Spleen (tissue), 11 donors: ENCODE measurements at regions not wholly inside any gene's neighbourhood (a gene's known extent, or its start where the extent isn't known, plus 50 kb on each side); places are given as distances from the start of the nearest gene placed in this dataset.
A peak's percentile ranks its signal among the peaks of the same experiment; 100 is the strongest.

Experiments
- DNase-seq: peaks from one replicate; pipeline ENCODE4 v3.0.0-alpha.2; 2020
- H3K27ac ChIP-seq, 8 donors: fragments of 200-600 bp; sonication (generic) in 7 of 8; 1 replicate in 4 of 8; 2 replicates in 4 of 8; pipeline versions ENCODE4 v1.5.0 to v1.8.0; 2016 to 2021; ENCODE audit warnings: inconsistent platforms in 4 of 8, mild to moderate bottlenecking in 4 of 8, moderate library complexity in 1 of 8
- H3K27me3 ChIP-seq, 7 donors: fragments of 200-600 bp; sonication (generic) in 6 of 7; replicated peaks in 1 of 7; 1 replicate in 4 of 7; 2 replicates in 3 of 7; pipeline versions ENCODE4 v1.5.0 to v1.8.0; 2016 to 2021; ENCODE audit warnings: inconsistent platforms in 3 of 7, mild to moderate bottlenecking in 1 of 7
- H3K36me3 ChIP-seq, 6 donors: fragments of 200-600 bp; sonication (generic) in 5 of 6; 1 replicate in 4 of 6; 2 replicates in 2 of 6; pipeline versions ENCODE4 v1.5.0 to v1.8.0; 2016 to 2021; ENCODE audit warnings: inconsistent platforms in 2 of 6
- H3K4me1 ChIP-seq, 6 donors: fragments of 200-600 bp; sonication (generic) in 5 of 6; 1 replicate in 3 of 6; 2 replicates in 3 of 6; pipeline versions ENCODE4 v1.5.0 to v1.8.0; 2016 to 2021; ENCODE audit warnings: inconsistent platforms in 3 of 6
- H3K4me3 ChIP-seq, 8 donors: fragments of 200-600 bp; sonication (generic) in 7 of 8; 1 replicate in 4 of 8; 2 replicates in 4 of 8; pipeline versions ENCODE4 v1.5.0 to v1.8.0; 2016 to 2021; ENCODE audit warnings: inconsistent platforms in 4 of 8, mild to moderate bottlenecking in 4 of 8, moderate library complexity in 2 of 8
- H3K9me3 ChIP-seq, 8 donors: fragments of 200-600 bp; sonication (generic) in 7 of 8; 1 replicate in 4 of 8; 2 replicates in 4 of 8; pipeline versions ENCODE4 v1.5.0 to v1.8.0; 2016 to 2021; ENCODE audit warnings: inconsistent platforms in 4 of 8
- POLR2A ChIP-seq, 3 donors: fragments of 450-650 bp; IDR thresholded peaks; one replicate each; pipeline ENCODE4 v1.5.1; 2017; ENCODE audit warnings: antibody characterized with exemption in 3 of 3, mild to moderate bottlenecking in 1 of 3
- POLR2AphosphoS5 ChIP-seq, 3 donors: sonication (generic); formaldehyde crosslinking; IDR thresholded peaks; one replicate each; pipeline ENCODE4 v1.5.1; 2017; ENCODE audit warnings: antibody characterized with exemption in 3 of 3
- WGBS, 5 donors: extraction: QIAGEN DNeasy Blood & Tissue Kit in 3 of 5; methylation state at CpG; one replicate each; pipeline versions ENCODE4 v1.1.5 to v1.1.7; 2013 to 2018; 5-methylcytosine and 5-hydroxymethylcytosine counted together
- intact Hi-C: fragments of 100-400 bp; cut with DNase I; formaldehyde crosslinking; loops from one replicate; pipeline ENCODE4 v1.15.0; 2023; ENCODE audit warnings: low total_unique reads
- TF ChIP-seq, protein P1 (sequence below), 11 experiments: fragments of 200-600 bp in 7 of 11; fragments of 450-650 bp in 4 of 11; sonication (generic) in 4 of 11; IDR thresholded peaks in 8 of 11; conservative IDR thresholded peaks in 3 of 11; 1 replicate in 7 of 11; 2 replicates in 4 of 11; pipeline versions ENCODE4 v1.4.0 to v1.8.0; 2016 to 2021; ENCODE audit warnings: antibody characterized with exemption in 11 of 11, inconsistent platforms in 4 of 11, mild to moderate bottlenecking in 1 of 11
- donor health status: healthy with polysubstance abuse.
- donor health status: DM: no; HTN: no; CAD: no; lungs with moderate emphysema.
- donor health status: DM: no; HTN: no; CAD: no.
- donor health status: Bipolar disorder and iron deficiency.
- donor health status: healthy.
- donor health status: DM: no; HTN: no; CAD: no.
- donor health status: DM: yes; HTN: yes; CAD: no.

DNA sequence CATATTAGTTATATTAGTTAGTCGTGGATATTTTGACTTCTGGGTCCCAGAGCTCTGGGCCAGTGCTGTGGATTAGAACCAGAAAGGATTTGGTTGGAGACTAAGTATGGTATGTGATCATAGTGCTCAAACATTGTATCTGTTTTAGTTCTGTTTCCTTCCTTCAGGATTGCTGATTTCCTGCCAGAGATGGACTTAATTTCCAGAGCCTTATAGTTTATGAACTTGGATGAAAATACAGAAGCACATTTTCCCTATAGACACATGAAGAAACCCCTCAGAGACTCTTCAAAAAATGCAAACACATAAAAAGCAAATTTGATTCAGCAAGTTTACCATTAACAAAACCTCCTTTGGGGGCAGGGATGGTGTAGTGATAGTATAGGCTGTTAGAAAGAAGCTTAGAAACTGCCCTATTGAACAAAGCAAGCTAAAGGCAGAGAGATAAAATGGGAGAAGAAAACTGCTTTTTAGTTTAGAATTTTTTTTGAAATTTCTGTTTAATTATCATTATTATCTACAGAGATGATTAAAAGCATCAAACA, 88.7 kb upstream of the EFEMP1 start:
- Histone ChIP-seq H3K36me3 (no peaks in the 10 kb centered on the region), H3K4me3 (no peak overlapping the region), H3K9me3 (no peaks in the 10 kb centered on the region), H3K27me3 (peaks cover 0 to 9% (median 0%) of the 10 kb centered on the region in 7 donors), H3K27ac (no peak overlapping the region), H3K4me1 (peaks cover 0 to 11% (median 8%) of the 10 kb centered on the region in 6 donors)
- TF ChIP-seq POLR2AphosphoS5 (IDR thresholded peaks at IDR 0.05) (no peak), POLR2A (IDR thresholded peaks at IDR 0.05) (no peak)
- TF ChIP-seq, protein P1, sequence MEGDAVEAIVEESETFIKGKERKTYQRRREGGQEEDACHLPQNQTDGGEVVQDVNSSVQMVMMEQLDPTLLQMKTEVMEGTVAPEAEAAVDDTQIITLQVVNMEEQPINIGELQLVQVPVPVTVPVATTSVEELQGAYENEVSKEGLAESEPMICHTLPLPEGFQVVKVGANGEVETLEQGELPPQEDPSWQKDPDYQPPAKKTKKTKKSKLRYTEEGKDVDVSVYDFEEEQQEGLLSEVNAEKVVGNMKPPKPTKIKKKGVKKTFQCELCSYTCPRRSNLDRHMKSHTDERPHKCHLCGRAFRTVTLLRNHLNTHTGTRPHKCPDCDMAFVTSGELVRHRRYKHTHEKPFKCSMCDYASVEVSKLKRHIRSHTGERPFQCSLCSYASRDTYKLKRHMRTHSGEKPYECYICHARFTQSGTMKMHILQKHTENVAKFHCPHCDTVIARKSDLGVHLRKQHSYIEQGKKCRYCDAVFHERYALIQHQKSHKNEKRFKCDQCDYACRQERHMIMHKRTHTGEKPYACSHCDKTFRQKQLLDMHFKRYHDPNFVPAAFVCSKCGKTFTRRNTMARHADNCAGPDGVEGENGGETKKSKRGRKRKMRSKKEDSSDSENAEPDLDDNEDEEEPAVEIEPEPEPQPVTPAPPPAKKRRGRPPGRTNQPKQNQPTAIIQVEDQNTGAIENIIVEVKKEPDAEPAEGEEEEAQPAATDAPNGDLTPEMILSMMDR (IDR thresholded peaks at IDR 0.05 in 8 of 11, conservative IDR thresholded peaks at IDR 0.05 in 3 of 11), result no peak
- no peak for DNase-seq
- 47 to 63% (median 59%) methylated on average over 1 of the region's 1 CpG for WGBS, 5 donors
- intact Hi-C loops, result no loop called here

DNA sequence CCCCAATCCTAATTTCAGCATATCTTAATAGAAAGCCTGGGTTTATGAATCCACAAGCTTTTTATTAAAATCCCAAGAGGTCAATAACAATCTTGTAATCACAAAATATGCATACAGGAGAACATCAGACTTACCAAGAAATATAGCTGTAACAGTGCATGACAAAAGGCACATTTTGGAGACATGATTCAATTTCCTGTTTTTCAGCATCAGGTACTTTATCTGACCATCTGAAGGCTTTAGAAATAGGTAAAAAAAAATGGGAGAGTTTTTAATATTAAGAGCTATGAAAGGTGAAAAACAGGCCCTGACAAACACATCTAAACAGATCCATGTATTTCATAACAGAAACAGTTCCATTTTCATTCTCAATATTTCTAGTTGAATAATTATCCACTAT, 89.9 kb upstream of the EFEMP1 start:
- no peak overlapping the region for H3K27ac ChIP-seq
- intact Hi-C loops, result no loop called here
- no peaks in the 10 kb centered on the region for H3K36me3 ChIP-seq
- peaks cover 0 to 11% (median 8%) of the 10 kb centered on the region in 6 donors for H3K4me1 ChIP-seq
- peaks cover 0 to 13% (median 0%) of the 10 kb centered on the region in 7 donors for H3K27me3 ChIP-seq
- no peak for TF ChIP-seq POLR2AphosphoS5 (IDR thresholded peaks at IDR 0.05)
- TF ChIP-seq, protein P1 (IDR thresholded peaks at IDR 0.05 in 8 of 11, conservative IDR thresholded peaks at IDR 0.05 in 3 of 11), result no peak
- TF ChIP-seq POLR2A (IDR thresholded peaks at IDR 0.05), result no peak
- no peak overlapping the region for H3K4me3 ChIP-seq
- no peaks in the 10 kb centered on the region for H3K9me3 ChIP-seq
- no peak for DNase-seq

DNA sequence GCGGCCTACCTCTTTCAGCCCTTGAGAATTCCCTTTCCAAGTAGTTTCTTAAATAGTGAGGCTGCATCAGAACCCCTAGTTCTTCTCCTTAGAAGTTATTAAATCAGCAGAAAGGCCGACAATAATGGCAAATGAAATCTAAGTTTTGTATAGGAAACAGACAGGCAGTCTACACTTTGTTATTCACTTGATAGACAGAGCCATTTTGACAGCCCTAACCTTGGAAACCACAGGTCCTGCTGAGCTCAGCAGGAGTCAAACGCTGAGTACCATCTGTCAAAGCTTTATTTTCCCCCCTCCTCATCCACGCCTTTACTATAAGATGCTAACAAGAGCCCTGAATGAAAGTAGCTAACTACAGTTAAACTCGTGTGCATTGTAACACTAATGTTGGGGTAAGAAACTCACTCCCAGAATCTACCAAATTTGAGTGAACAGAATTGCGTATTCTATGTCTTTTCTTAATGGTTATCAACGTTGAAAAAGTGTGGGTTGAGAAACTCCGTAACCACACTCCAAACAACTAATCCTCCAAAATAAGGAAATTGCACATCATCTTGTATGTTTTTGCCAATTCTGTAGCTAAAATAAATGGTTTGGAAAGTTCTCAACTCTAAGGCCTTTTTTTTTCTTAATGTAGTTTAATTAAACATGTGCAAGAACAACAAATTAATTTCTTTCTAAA, 90.6 kb upstream of the EFEMP1 start:
- H3K4me1 ChIP-seq, result peaks cover 0 to 9% (median 5%) of the 10 kb centered on the region in 6 donors
- H3K27me3 ChIP-seq, result peaks cover 0 to 6% (median 0%) of the 10 kb centered on the region in 7 donors
- H3K27ac ChIP-seq, result no peak overlapping the region
- intact Hi-C loops, result no loop called here
- no peaks in the 10 kb centered on the region for H3K36me3 ChIP-seq
- TF ChIP-seq POLR2AphosphoS5 (IDR thresholded peaks at IDR 0.05) (no peak), POLR2A (IDR thresholded peaks at IDR 0.05) (no peak)
- TF ChIP-seq, protein P1 (IDR thresholded peaks at IDR 0.05 in 8 of 11, conservative IDR thresholded peaks at IDR 0.05 in 3 of 11), result no peak
- DNase-seq, result no peak
- no peak overlapping the region for H3K4me3 ChIP-seq
- WGBS, 5 donors, result 59 to 81% (median 71%) methylated on average over 8 of the region's 8 CpGs
- no peaks in the 10 kb centered on the region for H3K9me3 ChIP-seq

DNA sequence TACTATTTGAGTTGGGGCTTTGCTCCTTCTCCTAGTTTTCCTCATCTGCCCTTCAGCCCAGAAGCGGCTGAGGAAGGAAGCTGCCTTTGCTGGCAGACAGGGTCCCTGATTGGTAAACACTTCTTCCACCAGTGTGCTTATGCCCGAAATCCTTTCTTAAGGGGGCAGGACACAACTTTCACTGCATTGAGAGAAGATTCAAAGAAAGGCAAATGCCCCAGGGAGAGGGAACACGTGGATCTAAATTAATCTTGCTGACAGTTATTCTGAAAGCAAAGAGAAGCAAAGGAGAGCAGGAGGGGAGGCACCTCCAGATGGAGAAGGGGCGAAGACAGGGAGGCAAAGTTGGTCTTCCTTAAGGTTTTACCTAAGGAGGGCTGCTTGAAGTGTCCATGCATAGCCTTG, 92.1 kb upstream of the EFEMP1 start:
- intact Hi-C loops, result no loop called here
- Histone ChIP-seq H3K27me3 (peaks cover 0 to 5% (median 0%) of the 10 kb centered on the region in 7 donors), H3K27ac (no peak overlapping the region), H3K4me3 (peak overlapping the region in 1 of 8 donors; percentile 3), H3K9me3 (no peaks in the 10 kb centered on the region), H3K4me1 (peaks cover 0 to 5% (median 0%) of the 10 kb centered on the region in 6 donors), H3K36me3 (no peaks in the 10 kb centered on the region)
- TF ChIP-seq POLR2AphosphoS5 (IDR thresholded peaks at IDR 0.05), result no peak
- TF ChIP-seq, protein P1 (IDR thresholded peaks at IDR 0.05 in 8 of 11, conservative IDR thresholded peaks at IDR 0.05 in 3 of 11), result no peak
- no peak for TF ChIP-seq POLR2A (IDR thresholded peaks at IDR 0.05)
- no peak for DNase-seq
- 22 to 47% (median 34%) methylated on average over 4 of the region's 4 CpGs for WGBS, 5 donors
